ENCODE measurements at regions not wholly inside any gene's neighbourhood (a gene's known extent, or its start where the extent isn't known, plus 50 kb on each side); places are given as distances from the start of the nearest gene placed in this dataset.

- H3K4me3 ChIP-seq (ENCODE audit: low read depth, low read length): no peak overlapping the region
- no peak for DNase-seq (ENCODE audit: low read depth)
- TF ChIP-seq MAX (IDR thresholded peaks at IDR 0.05; ENCODE audit: low read depth, low read length) (no peak), MYC (IDR thresholded peaks at IDR 0.05; ENCODE audit: low read depth, low read length) (no peak), POLR2A (IDR thresholded peaks at IDR 0.05; ENCODE audit: extremely low read depth, insufficient read length) (no peak)
- TF ChIP-seq, protein P1, sequence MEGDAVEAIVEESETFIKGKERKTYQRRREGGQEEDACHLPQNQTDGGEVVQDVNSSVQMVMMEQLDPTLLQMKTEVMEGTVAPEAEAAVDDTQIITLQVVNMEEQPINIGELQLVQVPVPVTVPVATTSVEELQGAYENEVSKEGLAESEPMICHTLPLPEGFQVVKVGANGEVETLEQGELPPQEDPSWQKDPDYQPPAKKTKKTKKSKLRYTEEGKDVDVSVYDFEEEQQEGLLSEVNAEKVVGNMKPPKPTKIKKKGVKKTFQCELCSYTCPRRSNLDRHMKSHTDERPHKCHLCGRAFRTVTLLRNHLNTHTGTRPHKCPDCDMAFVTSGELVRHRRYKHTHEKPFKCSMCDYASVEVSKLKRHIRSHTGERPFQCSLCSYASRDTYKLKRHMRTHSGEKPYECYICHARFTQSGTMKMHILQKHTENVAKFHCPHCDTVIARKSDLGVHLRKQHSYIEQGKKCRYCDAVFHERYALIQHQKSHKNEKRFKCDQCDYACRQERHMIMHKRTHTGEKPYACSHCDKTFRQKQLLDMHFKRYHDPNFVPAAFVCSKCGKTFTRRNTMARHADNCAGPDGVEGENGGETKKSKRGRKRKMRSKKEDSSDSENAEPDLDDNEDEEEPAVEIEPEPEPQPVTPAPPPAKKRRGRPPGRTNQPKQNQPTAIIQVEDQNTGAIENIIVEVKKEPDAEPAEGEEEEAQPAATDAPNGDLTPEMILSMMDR (IDR thresholded peaks at IDR 0.05; ENCODE audit: low read depth, low read length): no peak
These were observed 370.2 kb upstream of the E2F7 start for GRCh38 chr12:77435446-77436091.

GRCh38 chr12:77433799-77434198, 368.4 kb upstream of the E2F7 start:
- H3K4me3 ChIP-seq (ENCODE audit: low read depth, low read length): no peak overlapping the region
- no peak for DNase-seq (ENCODE audit: low read depth)
- TF ChIP-seq POLR2A (IDR thresholded peaks at IDR 0.05; ENCODE audit: extremely low read depth, insufficient read length) (no peak), MYC (IDR thresholded peaks at IDR 0.05; ENCODE audit: low read depth, low read length) (no peak)
- TF ChIP-seq, protein P1 (IDR thresholded peaks at IDR 0.05; ENCODE audit: low read depth, low read length): no peak

- TF ChIP-seq MAX (IDR thresholded peaks at IDR 0.05; ENCODE audit: low read depth, low read length) (no peak), MYC (IDR thresholded peaks at IDR 0.05; ENCODE audit: low read depth, low read length) (no peak), POLR2A (IDR thresholded peaks at IDR 0.05; ENCODE audit: extremely low read depth, insufficient read length) (no peak)
- TF ChIP-seq, protein P1 (IDR thresholded peaks at IDR 0.05; ENCODE audit: low read depth, low read length): no peak
- no peak for DNase-seq (ENCODE audit: low read depth)
- H3K4me3 ChIP-seq (ENCODE audit: low read depth, low read length): no peak overlapping the region
These were observed 364.1 kb upstream of the E2F7 start for GRCh38 chr12:77429426-77429825.

- DNase-seq (ENCODE audit: low read depth): no peak
- no peak for TF ChIP-seq MAX (IDR thresholded peaks at IDR 0.05; ENCODE audit: low read depth, low read length)
- H3K4me3 ChIP-seq (ENCODE audit: low read depth, low read length): no peak overlapping the region
These were observed 355.8 kb upstream of the E2F7 start for GRCh38 chr12:77421152-77421551.

DNA sequence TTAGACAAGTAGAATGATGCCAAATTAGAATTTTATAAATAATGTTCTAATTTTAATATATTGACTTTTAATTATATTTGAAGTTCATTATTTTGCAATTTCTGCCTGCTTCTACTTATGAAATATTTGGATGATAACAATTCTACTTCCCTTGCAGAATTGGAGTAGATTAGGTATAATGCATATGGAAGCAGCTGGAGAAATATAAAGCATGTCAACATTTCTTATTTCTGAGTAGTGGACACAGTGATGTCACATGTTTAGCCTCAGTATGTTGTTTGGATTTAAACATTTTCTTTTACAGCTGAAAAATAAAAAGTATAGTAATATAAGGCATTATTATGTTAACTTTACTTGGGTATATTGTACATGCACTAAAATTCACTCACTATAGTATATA, 344.2 kb upstream of the E2F7 start:
- H3K4me3 ChIP-seq (ENCODE audit: low read depth, low read length): no peak overlapping the region
- TF ChIP-seq, protein P1 (IDR thresholded peaks at IDR 0.05; ENCODE audit: low read depth, low read length): no peak
- no peak for TF ChIP-seq MAX (IDR thresholded peaks at IDR 0.05; ENCODE audit: low read depth, low read length)
- no peak for DNase-seq (ENCODE audit: low read depth)

DNA sequence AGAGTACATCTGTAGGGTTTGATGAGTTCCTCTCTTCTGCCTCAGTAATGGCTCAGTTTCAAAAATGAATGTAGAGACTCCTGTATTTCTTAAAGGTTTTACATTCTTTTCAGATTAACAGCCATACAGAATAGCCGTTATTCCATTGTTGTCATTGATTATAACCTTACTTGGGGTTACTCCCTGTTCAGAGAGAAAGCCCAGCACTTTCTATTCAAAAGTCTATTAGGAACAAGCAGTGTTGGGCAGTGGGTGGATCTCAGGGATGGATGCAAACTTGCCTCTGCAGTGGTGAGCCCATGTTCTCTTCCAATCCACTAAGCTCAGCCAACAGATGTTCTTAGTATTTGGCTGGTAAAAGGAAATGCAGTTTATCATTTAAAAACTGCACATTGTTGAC, 342.6 kb upstream of the E2F7 start:
- no peak for DNase-seq (ENCODE audit: low read depth)
- TF ChIP-seq MYC (IDR thresholded peaks at IDR 0.05; ENCODE audit: low read depth, low read length) (no peak), POLR2A (IDR thresholded peaks at IDR 0.05; ENCODE audit: extremely low read depth, insufficient read length) (no peak), MAX (IDR thresholded peaks at IDR 0.05; ENCODE audit: low read depth, low read length) (no peak)
- TF ChIP-seq, protein P1 (IDR thresholded peaks at IDR 0.05; ENCODE audit: low read depth, low read length): no peak
- H3K4me3 ChIP-seq (ENCODE audit: low read depth, low read length): no peak overlapping the region
